ENCODE measurements at regions not wholly inside any gene's neighbourhood (a gene's known extent, or its start where the extent isn't known, plus 50 kb on each side); places are given as distances from the start of the nearest gene placed in this dataset.

- no peak overlapping the region for H3K4me2 ChIP-seq (ENCODE audit: low read depth, low read length)
- H2AFZ ChIP-seq (ENCODE audit: low read length) = no peak overlapping the region
- H3K9me3 ChIP-seq (replicated peaks; ENCODE audit: insufficient read depth, low read length) = no peaks in the 10 kb centered on the region
- DNase-seq = no peak
- H3K27ac ChIP-seq (ENCODE audit: low read length) = no peak overlapping the region
- H3K27me3 ChIP-seq (replicated peaks; ENCODE audit: insufficient read depth, low read length) = no peaks in the 10 kb centered on the region
- H3K4me1 ChIP-seq (ENCODE audit: low read length) = peaks cover 14% of the 10 kb centered on the region
- H4K20me1 ChIP-seq (ENCODE audit: insufficient read depth, low read length) = no peaks in the 10 kb centered on the region
- H3K79me2 ChIP-seq (ENCODE audit: low read length) = no peaks in the 10 kb centered on the region
- no peaks in the 10 kb centered on the region for H3K36me3 ChIP-seq (replicated peaks; ENCODE audit: insufficient read depth, low read length)
- H3K9me2 ChIP-seq (replicated peaks; ENCODE audit: insufficient read depth, low read length) = no peaks in the 10 kb centered on the region
- peaks cover 18% of the 10 kb centered on the region for H3F3A ChIP-seq (ENCODE audit: insufficient read depth, low read length)
- TF ChIP-seq EZH2phosphoT487 (IDR thresholded peaks at IDR 0.05; ENCODE audit: low read length) (no peak), EZH2 (optimal IDR thresholded peaks at IDR 0.05; ENCODE audit: low read depth, low read length) (no peak)
- TF ChIP-seq, protein P1, sequence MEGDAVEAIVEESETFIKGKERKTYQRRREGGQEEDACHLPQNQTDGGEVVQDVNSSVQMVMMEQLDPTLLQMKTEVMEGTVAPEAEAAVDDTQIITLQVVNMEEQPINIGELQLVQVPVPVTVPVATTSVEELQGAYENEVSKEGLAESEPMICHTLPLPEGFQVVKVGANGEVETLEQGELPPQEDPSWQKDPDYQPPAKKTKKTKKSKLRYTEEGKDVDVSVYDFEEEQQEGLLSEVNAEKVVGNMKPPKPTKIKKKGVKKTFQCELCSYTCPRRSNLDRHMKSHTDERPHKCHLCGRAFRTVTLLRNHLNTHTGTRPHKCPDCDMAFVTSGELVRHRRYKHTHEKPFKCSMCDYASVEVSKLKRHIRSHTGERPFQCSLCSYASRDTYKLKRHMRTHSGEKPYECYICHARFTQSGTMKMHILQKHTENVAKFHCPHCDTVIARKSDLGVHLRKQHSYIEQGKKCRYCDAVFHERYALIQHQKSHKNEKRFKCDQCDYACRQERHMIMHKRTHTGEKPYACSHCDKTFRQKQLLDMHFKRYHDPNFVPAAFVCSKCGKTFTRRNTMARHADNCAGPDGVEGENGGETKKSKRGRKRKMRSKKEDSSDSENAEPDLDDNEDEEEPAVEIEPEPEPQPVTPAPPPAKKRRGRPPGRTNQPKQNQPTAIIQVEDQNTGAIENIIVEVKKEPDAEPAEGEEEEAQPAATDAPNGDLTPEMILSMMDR (IDR thresholded peaks at IDR 0.05; ENCODE audit: low read length) = no peak
- no peak overlapping the region for H3K9ac ChIP-seq (ENCODE audit: low read length)
- H3K4me3 ChIP-seq (ENCODE audit: low read length) = no peak overlapping the region
These were observed 129.9 kb upstream of the TNS3 start for GRCh38 chr7:47711776-47712175.

GRCh38 chr7:47710201-47710935 is 128.5 kb upstream of the TNS3 start:
- Histone ChIP-seq H3K4me1 (ENCODE audit: low read length) (peaks cover 8% of the 10 kb centered on the region), H3K4me2 (ENCODE audit: low read depth, low read length) (no peak overlapping the region), H3K4me3 (ENCODE audit: low read length) (no peak overlapping the region), H3K79me2 (ENCODE audit: low read length) (no peaks in the 10 kb centered on the region), H3K9ac (ENCODE audit: low read length) (no peak overlapping the region), H4K20me1 (ENCODE audit: insufficient read depth, low read length) (no peaks in the 10 kb centered on the region), H3F3A (ENCODE audit: insufficient read depth, low read length) (peaks cover 13% of the 10 kb centered on the region), H3K9me2 (replicated peaks; ENCODE audit: insufficient read depth, low read length) (no peaks in the 10 kb centered on the region), H3K27ac (ENCODE audit: low read length) (no peak overlapping the region), H3K9me3 (replicated peaks; ENCODE audit: insufficient read depth, low read length) (no peaks in the 10 kb centered on the region), H3K27me3 (replicated peaks; ENCODE audit: insufficient read depth, low read length) (no peaks in the 10 kb centered on the region), H2AFZ (ENCODE audit: low read length) (no peak overlapping the region), H3K36me3 (replicated peaks; ENCODE audit: insufficient read depth, low read length) (no peaks in the 10 kb centered on the region)
- TF ChIP-seq EZH2phosphoT487 (IDR thresholded peaks at IDR 0.05; ENCODE audit: low read length) = no peak
- no peak for TF ChIP-seq EZH2 (optimal IDR thresholded peaks at IDR 0.05; ENCODE audit: low read depth, low read length)
- TF ChIP-seq, protein P1 (IDR thresholded peaks at IDR 0.05; ENCODE audit: low read length) = no peak
- no peak for DNase-seq

- H2AFZ ChIP-seq (ENCODE audit: low read length) = no peak overlapping the region
- no peaks in the 10 kb centered on the region for H3K9me2 ChIP-seq (replicated peaks; ENCODE audit: insufficient read depth, low read length)
- peaks cover under 1% of the 10 kb centered on the region for H3K4me1 ChIP-seq (ENCODE audit: low read length)
- no peak overlapping the region for H3K4me3 ChIP-seq (ENCODE audit: low read length)
- no peaks in the 10 kb centered on the region for H4K20me1 ChIP-seq (ENCODE audit: insufficient read depth, low read length)
- H3K9ac ChIP-seq (ENCODE audit: low read length) = no peak overlapping the region
- H3F3A ChIP-seq (ENCODE audit: insufficient read depth, low read length) = peaks cover 5% of the 10 kb centered on the region
- no peak overlapping the region for H3K27ac ChIP-seq (ENCODE audit: low read length)
- H3K79me2 ChIP-seq (ENCODE audit: low read length) = no peaks in the 10 kb centered on the region
- no peak overlapping the region for H3K4me2 ChIP-seq (ENCODE audit: low read depth, low read length)
- no peaks in the 10 kb centered on the region for H3K27me3 ChIP-seq (replicated peaks; ENCODE audit: insufficient read depth, low read length)
- no peak for DNase-seq
- H3K9me3 ChIP-seq (replicated peaks; ENCODE audit: insufficient read depth, low read length) = no peaks in the 10 kb centered on the region
- no peaks in the 10 kb centered on the region for H3K36me3 ChIP-seq (replicated peaks; ENCODE audit: insufficient read depth, low read length)
- no peak for TF ChIP-seq EZH2phosphoT487 (IDR thresholded peaks at IDR 0.05; ENCODE audit: low read length)
- TF ChIP-seq, protein P1 (IDR thresholded peaks at IDR 0.05; ENCODE audit: low read length) = no peak
- TF ChIP-seq EZH2 (optimal IDR thresholded peaks at IDR 0.05; ENCODE audit: low read depth, low read length) = no peak
These were observed 127.5 kb upstream of the TNS3 start for GRCh38 chr7:47709451-47709850.

All from MM.1S (cell line).